Right atrium auricular region (tissue), 2 donors: ENCODE measurements at regions not wholly inside any gene's neighbourhood (a gene's known extent, or its start where the extent isn't known, plus 50 kb on each side); places are given as distances from the start of the nearest gene placed in this dataset.

ENCODE experiments used
- DNase-seq: peaks from one replicate; pipeline ENCODE4 v3.0.0-alpha.2; 2019; ENCODE audit warnings: low spot score
- H3K27ac ChIP-seq, 2 donors: fragments of 200-600 bp; sonication (generic); 1 replicate in 1 of 2; 2 replicates in 1 of 2; pipeline ENCODE4 v1.5.1; 2016 to 2019
- H3K27me3 ChIP-seq, 2 donors: fragments of 200-600 bp; sonication (generic); one replicate each; pipeline versions ENCODE4 v1.5.1 to v1.6.0; 2017 to 2019
- H3K36me3 ChIP-seq: fragments of 200-600 bp; sonication (generic); one replicate; pipeline ENCODE4 v1.5.1; 2016
- H3K4me1 ChIP-seq, 2 donors: fragments of 200-600 bp; sonication (generic); one replicate each; pipeline versions ENCODE4 v1.5.1 to v1.6.0; 2017 to 2019
- H3K4me3 ChIP-seq, 2 donors: fragments of 200-600 bp; sonication (generic); 1 replicate in 1 of 2; 2 replicates in 1 of 2; pipeline ENCODE4 v1.5.1; 2017 to 2019; ENCODE audit warnings: mild to moderate bottlenecking in 1 of 2, moderate library complexity in 1 of 2
- H3K9me3 ChIP-seq, 2 donors: fragments of 200-600 bp; sonication (generic); one replicate each; pipeline ENCODE4 v1.5.1; 2019
- TF ChIP-seq, protein P1 (sequence below), 2 donors: fragments of 200-600 bp; sonication (generic); IDR thresholded peaks; one replicate each; pipeline ENCODE4 v1.5.1; 2019; ENCODE audit warnings: antibody characterized with exemption in 2 of 2

DNA sequence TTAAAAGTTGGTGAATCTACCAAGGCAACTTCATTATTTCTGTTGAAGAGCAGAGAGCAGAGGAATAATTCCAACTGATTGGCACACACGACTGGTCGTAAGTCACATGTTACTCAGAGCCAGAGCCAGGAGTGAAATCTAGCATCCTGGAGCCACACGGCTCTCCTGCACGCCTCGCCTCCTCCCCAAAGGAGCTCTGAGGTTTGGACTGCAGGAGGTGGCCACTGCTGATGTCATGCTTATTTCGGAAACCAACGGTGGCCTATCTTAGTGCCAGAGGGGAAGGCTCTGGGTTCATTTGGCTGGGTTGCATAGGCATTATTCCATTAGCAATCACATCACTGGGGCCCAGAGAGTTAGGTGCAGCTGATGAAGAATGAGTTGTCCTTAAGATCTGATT, 123.5 kb upstream of the RALGAPA2 start:
- H3K27ac ChIP-seq: no peak overlapping the region
- no peak for DNase-seq
- H3K36me3 ChIP-seq: no peaks in the 10 kb centered on the region
- peaks cover 0 to 4% of the 10 kb centered on the region in 2 donors for H3K4me1 ChIP-seq
- H3K27me3 ChIP-seq: no peaks in the 10 kb centered on the region
- H3K9me3 ChIP-seq: no peaks in the 10 kb centered on the region
- no peak overlapping the region for H3K4me3 ChIP-seq
- TF ChIP-seq, protein P1, sequence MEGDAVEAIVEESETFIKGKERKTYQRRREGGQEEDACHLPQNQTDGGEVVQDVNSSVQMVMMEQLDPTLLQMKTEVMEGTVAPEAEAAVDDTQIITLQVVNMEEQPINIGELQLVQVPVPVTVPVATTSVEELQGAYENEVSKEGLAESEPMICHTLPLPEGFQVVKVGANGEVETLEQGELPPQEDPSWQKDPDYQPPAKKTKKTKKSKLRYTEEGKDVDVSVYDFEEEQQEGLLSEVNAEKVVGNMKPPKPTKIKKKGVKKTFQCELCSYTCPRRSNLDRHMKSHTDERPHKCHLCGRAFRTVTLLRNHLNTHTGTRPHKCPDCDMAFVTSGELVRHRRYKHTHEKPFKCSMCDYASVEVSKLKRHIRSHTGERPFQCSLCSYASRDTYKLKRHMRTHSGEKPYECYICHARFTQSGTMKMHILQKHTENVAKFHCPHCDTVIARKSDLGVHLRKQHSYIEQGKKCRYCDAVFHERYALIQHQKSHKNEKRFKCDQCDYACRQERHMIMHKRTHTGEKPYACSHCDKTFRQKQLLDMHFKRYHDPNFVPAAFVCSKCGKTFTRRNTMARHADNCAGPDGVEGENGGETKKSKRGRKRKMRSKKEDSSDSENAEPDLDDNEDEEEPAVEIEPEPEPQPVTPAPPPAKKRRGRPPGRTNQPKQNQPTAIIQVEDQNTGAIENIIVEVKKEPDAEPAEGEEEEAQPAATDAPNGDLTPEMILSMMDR (IDR thresholded peaks at IDR 0.05): no peak

DNA sequence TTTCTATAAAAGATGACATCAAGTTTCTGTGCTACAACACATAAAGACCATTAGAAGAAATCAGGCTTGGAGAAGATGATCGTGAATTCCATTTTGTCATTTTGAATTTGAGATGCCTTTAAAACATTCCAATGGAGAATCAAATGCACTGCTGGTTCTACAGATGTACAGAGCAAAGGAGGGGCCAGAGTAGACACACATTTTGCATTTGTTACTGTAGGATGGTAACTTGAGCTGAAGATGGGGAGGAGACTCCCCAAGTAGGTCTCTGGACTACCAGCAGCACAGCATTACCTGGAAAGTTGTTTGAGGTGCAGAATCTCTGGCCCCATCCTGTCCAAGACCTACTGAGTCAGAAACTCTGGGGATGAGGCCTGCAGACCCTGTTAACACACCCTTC, 121.6 kb upstream of the RALGAPA2 start:
- Histone ChIP-seq H3K9me3 (no peaks in the 10 kb centered on the region), H3K36me3 (no peaks in the 10 kb centered on the region), H3K27ac (no peak overlapping the region), H3K27me3 (no peaks in the 10 kb centered on the region), H3K4me1 (peaks cover 0 to 4% of the 10 kb centered on the region in 2 donors), H3K4me3 (no peak overlapping the region)
- no peak for DNase-seq
- TF ChIP-seq, protein P1 (IDR thresholded peaks at IDR 0.05): no peak

DNA sequence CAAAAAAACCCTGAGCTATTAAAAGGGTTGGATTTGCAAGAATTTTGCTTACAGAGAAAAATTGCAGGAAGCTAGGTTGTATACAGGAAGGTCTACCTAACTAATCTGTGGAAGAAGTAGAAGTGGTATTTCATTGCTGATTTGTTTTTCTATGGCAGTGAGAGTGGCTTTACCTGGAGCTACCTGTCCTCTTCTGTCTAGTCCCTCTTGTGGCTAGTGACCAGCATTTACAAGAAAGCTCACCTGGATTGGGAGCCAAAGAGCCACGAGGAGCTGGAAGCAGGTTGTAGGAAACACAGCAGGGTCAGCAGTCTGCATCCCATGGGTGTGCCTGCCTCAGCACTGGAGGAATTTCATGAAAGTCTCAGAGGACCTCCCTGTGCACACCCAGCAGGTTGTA, 120.3 kb upstream of the RALGAPA2 start:
- Histone ChIP-seq H3K27ac (no peak overlapping the region), H3K36me3 (no peaks in the 10 kb centered on the region), H3K4me1 (peaks cover 0 to 2% of the 10 kb centered on the region in 2 donors), H3K27me3 (no peaks in the 10 kb centered on the region), H3K9me3 (no peaks in the 10 kb centered on the region), H3K4me3 (no peak overlapping the region)
- no peak for DNase-seq
- TF ChIP-seq, protein P1 (IDR thresholded peaks at IDR 0.05): no peak

DNA sequence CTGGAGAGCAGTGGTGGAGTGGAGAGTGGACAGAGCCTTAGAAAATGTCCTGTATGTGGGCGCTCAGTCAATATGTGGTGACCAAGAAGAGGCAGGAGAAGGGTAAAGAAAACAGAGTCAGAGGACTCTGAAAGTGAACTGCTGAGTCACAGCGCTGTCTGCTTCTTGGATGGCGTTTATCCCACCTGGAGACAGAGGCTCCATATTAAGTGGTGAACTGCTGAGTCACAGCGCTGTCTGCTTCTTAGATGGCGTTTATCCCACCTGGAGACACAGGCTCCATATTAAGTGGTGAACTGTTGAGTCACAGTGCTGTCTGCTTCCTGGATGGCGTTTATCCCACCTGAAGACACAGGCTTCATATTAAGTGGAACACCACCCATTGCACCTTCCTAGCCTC, 119.3 kb upstream of the RALGAPA2 start:
- Histone ChIP-seq H3K9me3 (no peaks in the 10 kb centered on the region), H3K27ac (no peak overlapping the region), H3K36me3 (no peaks in the 10 kb centered on the region), H3K4me1 (no peaks in the 10 kb centered on the region), H3K4me3 (no peak overlapping the region), H3K27me3 (no peaks in the 10 kb centered on the region)
- TF ChIP-seq, protein P1 (IDR thresholded peaks at IDR 0.05): no peak
- DNase-seq: no peak

DNA sequence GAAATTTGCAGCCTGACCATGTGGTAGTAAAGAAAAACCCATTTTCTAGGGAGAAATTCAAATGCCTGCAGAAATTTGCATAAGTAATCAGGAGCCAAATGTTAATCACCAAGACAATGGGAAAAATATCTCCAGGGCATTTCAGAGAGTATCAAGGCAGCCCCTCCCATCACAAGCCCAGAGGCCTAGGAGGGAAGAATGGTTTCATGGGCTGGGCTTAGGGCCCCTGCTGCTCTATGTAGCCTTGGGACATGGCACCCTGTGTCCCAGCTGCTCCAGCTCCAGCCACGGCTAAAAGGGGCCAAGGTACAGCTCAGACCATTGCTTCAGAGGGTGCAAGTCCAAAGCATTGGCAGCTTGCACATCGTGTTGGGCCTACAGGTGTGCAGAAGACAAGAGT, 117.2 kb upstream of the RALGAPA2 start:
- no peak for DNase-seq
- no peak overlapping the region for H3K27ac ChIP-seq
- H3K4me3 ChIP-seq: no peak overlapping the region
- TF ChIP-seq, protein P1 (IDR thresholded peaks at IDR 0.05): no peak
- peaks cover 0 to 6% of the 10 kb centered on the region in 2 donors for H3K4me1 ChIP-seq
- no peaks in the 10 kb centered on the region for H3K9me3 ChIP-seq
- H3K36me3 ChIP-seq: no peaks in the 10 kb centered on the region
- no peaks in the 10 kb centered on the region for H3K27me3 ChIP-seq

DNA sequence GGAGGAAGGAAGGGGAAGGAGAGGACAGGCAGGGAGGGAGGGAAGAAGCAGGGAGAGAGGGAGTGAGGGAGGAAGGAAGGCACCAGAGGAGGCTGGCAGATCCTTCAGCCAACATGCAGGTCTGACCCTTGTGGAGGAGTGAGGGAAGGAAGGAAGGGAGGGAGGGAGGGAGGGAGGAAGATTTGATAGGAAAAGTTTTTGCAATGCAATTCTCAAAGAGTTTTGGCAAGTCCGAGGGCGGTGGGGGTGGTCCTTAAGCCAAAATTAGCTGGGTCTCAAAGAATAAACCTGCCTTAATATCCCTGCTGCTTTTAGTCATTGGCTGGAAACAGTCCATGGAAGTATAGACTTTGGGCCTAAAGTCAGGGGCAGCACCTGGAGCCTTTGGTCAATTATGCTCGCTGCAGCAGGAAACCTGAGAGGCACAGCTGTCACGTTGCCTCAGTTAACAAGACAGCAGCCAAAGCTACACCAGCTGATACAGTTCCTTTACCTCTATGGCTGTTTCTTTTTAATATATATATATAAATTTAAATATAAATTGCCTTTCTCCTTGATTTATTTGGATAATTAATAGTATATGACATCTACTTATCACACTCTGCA, 115.7 kb upstream of the RALGAPA2 start:
- H3K9me3 ChIP-seq: no peaks in the 10 kb centered on the region
- peaks cover 0 to 8% of the 10 kb centered on the region in 2 donors for H3K4me1 ChIP-seq
- no peaks in the 10 kb centered on the region for H3K36me3 ChIP-seq
- no peak overlapping the region for H3K4me3 ChIP-seq
- DNase-seq: no peak
- H3K27ac ChIP-seq: no peak overlapping the region
- H3K27me3 ChIP-seq: no peaks in the 10 kb centered on the region
- TF ChIP-seq, protein P1 (IDR thresholded peaks at IDR 0.05): no peak
